GM04503 (cell line): ENCODE measurements at regions not wholly inside any gene's neighbourhood (a gene's known extent, or its start where the extent isn't known, plus 50 kb on each side); places are given as distances from the start of the nearest gene placed in this dataset.
"Not testable (repeated sequence)": the region's sequence is repeated elsewhere in the genome, so short reads cannot be mapped to it uniquely, and the experiment has no call there.

Source experiments
- DNase-seq: peaks from one replicate; pipeline ENCODE4 v3.0.0-alpha.2; 2012; ENCODE audit warnings: low read depth

- no peak for DNase-seq
Measured at GRCh38 chr16:47905771-47906170, 250.0 kb downstream of the ABCC12 start.

GRCh38 chr16:47904691-47905090 is 251.1 kb downstream of the ABCC12 start:
- no peak for DNase-seq

GRCh38 chr16:47903470-47903869 is 252.3 kb downstream of the ABCC12 start:
- DNase-seq: no peak

GRCh38 chr16:47897105-47897504 is 258.7 kb downstream of the ABCC12 start:
- not testable (repeated sequence) for DNase-seq

GRCh38 chr16:47895146-47895545 is 260.6 kb downstream of the ABCC12 start:
- no peak for DNase-seq

- DNase-seq: no peak
Measured at GRCh38 chr16:47892999-47893398, 262.8 kb downstream of the ABCC12 start.

- DNase-seq: no peak
Measured at GRCh38 chr16:47888734-47889133, 267.1 kb downstream of the ABCC12 start.

- peak; percentile 16 for DNase-seq
Measured at GRCh38 chr16:47888142-47888541, 267.7 kb downstream of the ABCC12 start.

GRCh38 chr16:47887496-47887895 is 268.3 kb downstream of the ABCC12 start:
- DNase-seq: no peak

GRCh38 chr16:47886631-47887415 is 269.0 kb downstream of the ABCC12 start:
- DNase-seq: no peak

GRCh38 chr16:47886139-47886538 is 269.7 kb downstream of the ABCC12 start:
- DNase-seq: no peak

- no peak for DNase-seq
Measured at GRCh38 chr16:47885489-47885888, 270.3 kb downstream of the ABCC12 start.

- DNase-seq: no peak
Measured at GRCh38 chr16:47884116-47884725, 271.6 kb downstream of the ABCC12 start.

- no peak for DNase-seq
Measured at GRCh38 chr16:47881574-47881973, 274.2 kb downstream of the ABCC12 start.

GRCh38 chr16:47880653-47881052 is 275.1 kb downstream of the ABCC12 start:
- DNase-seq: no peak

- no peak for DNase-seq
Measured at GRCh38 chr16:47877166-47877565, 278.6 kb downstream of the ABCC12 start.

- DNase-seq: no peak
Measured at GRCh38 chr16:47876511-47876910, 279.3 kb downstream of the ABCC12 start.

GRCh38 chr16:47873434-47873833 is 282.4 kb downstream of the ABCC12 start:
- no peak for DNase-seq

GRCh38 chr16:47872225-47872624 is 283.6 kb downstream of the ABCC12 start:
- no peak for DNase-seq

GRCh38 chr16:47866423-47866822 is 289.4 kb downstream of the ABCC12 start:
- no peak for DNase-seq

GRCh38 chr16:47865337-47865855 is 290.4 kb downstream of the ABCC12 start:
- DNase-seq: no peak

GRCh38 chr16:47864262-47864661 is 291.5 kb downstream of the ABCC12 start:
- not testable (repeated sequence) for DNase-seq

- no peak for DNase-seq
Measured at GRCh38 chr16:47861999-47862398, 293.8 kb downstream of the ABCC12 start.
